KOPT-K1 (cell line): ENCODE measurements at regions not wholly inside any gene's neighbourhood (a gene's known extent, or its start where the extent isn't known, plus 50 kb on each side); places are given as distances from the start of the nearest gene placed in this dataset.
"Not testable (repeated sequence)": the region's sequence is repeated elsewhere in the genome, so short reads cannot be mapped to it uniquely, and the experiment has no call there.

ENCODE experiments used
- H3K27ac ChIP-seq: fragments of 200-600 bp; sonication (generic); 2 replicates; pipeline ENCODE4 v1.5.1; 2016; ENCODE audit warnings: antibody characterized with exemption, mild to moderate bottlenecking, low read depth, low read length; ENCODE audit not compliant: poor library complexity, severe bottlenecking
- H3K36me3 ChIP-seq: fragments of 200-600 bp; sonication (generic); 2 replicates; pipeline ENCODE4 v1.5.1; 2017; ENCODE audit warnings: antibody characterized with exemption, mild to moderate bottlenecking, low read length, moderate library complexity; ENCODE audit not compliant: insufficient read depth
- H3K9me3 ChIP-seq: fragments of 200-600 bp; sonication (generic); 2 replicates; pipeline ENCODE4 v1.5.1; 2017; ENCODE audit warnings: antibody characterized with exemption, low read length, mild to moderate bottlenecking; ENCODE audit not compliant: insufficient read depth, poor library complexity, severe bottlenecking

DNA sequence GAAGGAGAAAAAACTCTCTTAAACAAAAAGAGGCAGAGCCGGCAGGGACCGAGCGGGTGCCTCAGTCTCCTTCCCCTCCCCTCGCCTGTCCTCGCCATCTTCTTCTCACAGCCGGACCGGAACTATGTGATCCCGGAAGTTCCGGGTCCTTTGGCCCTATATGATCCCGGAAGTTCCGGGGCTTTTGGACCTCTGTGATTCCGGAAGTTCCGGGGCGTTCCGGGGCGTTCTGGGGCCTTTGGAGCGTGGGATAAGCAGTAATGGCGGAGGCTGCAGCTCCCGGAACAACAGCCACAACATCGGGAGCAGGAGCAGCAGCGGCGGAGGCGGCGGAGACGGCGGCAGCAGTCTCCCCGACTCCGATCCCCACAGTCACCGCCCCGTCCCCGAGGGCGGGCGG, 98.9 kb upstream of the MED14 start:
- Histone ChIP-seq H3K36me3 (no peaks in the 10 kb centered on the region), H3K27ac (no peak overlapping the region), H3K9me3 (no peaks in the 10 kb centered on the region)

DNA sequence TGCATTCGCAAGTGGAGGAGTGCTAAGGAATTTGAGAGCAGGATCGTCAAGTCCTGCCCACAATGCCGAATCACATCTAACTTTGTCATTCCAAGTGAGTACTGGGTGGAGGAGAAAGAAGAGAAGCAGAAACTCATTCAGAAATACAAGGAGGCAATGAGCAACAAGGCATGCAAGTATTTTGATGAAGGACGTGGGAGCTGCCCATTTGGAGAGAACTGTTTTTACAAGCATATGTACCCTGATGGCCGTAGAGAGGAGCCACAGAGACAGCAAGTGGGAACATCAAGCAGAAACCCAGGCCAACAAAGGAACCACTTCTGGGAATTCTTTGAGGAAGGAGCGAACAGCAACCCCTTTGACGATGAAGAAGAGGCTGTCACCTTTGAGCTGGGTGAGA, 100.2 kb upstream of the MED14 start:
- H3K9me3 ChIP-seq: peaks cover 4% of the 10 kb centered on the region
- no peaks in the 10 kb centered on the region for H3K36me3 ChIP-seq

DNA sequence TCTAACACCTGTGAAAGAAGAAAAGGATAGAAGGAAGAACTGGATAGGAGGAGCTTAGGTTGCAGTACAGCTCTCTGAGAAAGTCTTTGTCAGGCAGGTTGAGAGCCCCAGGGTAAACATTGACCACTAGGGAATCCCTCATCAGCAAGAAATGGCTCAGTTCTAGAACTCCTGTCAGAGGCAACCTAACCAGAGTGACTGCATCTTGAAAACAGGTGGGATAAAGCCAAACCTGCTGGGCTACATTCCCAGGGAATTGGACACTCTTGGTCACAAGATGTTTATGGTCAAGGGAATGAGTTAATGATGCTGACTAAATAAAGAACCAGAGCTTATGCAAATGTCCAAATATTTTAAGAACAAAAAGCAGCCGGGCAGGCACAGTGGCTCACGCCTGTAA, 108.3 kb upstream of the MED14 start:
- Histone ChIP-seq H3K27ac (no peak overlapping the region), H3K36me3 (no peaks in the 10 kb centered on the region), H3K9me3 (peaks cover 22% of the 10 kb centered on the region)

More for the DNA sequence above, 100.2 kb upstream of the MED14 start:
- no peak overlapping the region for H3K27ac ChIP-seq

DNA sequence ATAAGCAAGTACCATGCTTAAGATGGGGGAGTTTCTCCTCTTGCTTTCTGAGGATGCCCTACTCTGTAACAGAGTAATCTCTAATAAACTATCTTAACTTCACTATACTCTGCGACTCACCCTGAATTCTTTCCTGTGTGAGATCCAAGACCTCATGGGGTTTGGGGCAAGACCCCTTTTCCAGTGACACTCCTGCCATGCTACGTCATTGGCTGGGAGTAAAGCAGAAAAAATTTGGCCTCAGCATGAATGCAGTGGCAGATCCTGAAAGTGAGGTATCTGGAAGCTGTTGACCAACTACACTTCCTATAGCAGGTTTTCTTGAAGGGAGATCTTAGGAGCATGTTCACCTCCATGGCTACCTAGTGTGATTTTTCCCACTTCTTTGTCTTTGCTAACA, 109.1 kb upstream of the MED14 start:
- H3K27ac ChIP-seq: no peak overlapping the region
- no peaks in the 10 kb centered on the region for H3K36me3 ChIP-seq
- peaks cover 22% of the 10 kb centered on the region for H3K9me3 ChIP-seq

DNA sequence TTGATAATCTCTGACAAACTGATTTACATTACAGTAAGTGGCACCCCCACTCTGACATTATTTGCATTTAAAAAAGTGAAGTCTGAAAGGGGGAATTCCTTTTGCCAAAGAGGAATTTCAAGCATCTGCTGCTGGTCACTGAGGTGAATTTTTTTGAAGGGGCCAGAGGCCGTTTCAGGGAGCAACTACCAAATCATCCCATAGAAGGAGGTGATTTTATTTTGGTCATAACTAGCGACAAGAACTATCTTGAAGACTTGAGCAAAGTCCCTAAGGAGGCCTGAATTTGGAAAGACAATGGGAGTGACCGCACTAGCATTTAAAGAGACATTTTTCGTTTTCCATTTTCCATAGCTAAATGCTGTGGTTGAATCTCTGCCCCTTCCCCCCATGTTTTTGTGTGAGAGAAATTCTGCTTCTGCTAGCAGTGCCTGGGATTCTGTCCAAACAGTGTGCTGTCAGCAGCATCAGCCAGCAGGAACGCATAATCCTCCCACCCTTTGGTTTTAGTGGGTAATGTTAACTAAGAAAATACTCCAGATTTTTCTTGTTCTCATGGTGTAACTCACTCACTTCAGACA, 110.1 kb upstream of the MED14 start:
- no peaks in the 10 kb centered on the region for H3K36me3 ChIP-seq
- peaks cover 18% of the 10 kb centered on the region for H3K9me3 ChIP-seq
- H3K27ac ChIP-seq: no peak overlapping the region

DNA sequence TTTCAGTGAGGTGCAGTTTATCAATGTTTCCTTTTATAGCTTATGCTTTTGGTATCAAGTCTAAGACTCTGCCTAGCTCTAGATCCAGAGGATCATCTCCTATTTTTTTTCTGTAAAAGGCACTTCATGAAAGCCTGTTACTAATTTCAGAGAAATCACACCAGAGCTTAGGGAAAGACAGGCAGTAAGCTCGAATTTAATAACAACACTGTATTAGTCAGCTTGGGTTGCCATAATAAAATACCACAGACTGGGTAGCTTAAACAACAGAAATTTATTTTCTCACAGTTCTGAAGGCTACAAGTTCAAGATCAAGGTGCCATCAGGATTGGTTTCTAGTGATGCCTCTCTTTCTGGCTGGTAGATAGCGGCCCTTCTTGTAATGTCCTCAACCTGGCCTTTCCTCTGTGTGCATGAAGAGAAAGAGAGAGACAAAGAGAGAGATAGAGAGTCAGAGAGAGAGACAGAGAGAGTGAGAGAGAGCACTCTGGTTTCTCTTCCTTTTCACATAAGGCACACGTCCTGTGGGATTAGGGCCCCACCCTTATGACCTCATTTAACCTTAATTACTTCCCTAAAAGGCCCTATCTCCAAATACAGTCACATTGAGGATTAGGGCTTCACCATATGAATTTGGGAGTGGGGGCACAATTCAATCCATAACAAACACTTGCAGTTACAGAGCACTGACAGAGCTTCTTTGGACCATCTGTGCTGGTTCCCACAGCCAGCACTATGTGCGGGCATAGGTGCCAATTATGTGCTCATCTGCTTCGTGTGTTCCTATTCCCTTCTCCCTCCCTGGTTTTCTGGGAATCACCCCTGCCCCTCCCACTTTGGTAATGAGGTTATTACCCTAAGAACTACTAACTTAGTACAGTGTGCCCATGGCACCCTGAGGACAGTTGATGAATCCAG, 114.8 kb upstream of the MED14 start:
- Histone ChIP-seq H3K36me3 (no peaks in the 10 kb centered on the region), H3K27ac (no peak overlapping the region), H3K9me3 (no peaks in the 10 kb centered on the region)

DNA sequence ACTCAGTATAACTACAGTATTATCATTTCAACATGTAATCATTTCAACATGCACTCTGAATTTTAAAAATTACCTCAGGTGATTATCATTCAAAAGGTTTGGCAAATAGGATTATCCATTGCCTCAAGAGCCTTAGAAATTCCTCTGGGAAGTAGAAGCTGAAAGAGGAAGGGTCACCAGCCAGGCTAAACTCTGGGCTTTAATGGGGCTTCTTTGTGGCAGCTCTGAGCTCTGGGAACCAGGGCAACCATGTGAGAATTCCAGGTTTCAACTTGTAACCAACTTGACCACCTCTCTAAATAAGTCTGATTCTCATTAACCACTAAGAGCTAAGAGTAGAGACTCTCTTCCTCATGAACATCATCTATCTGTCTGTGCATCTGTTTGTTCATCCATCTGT, 117.2 kb upstream of the MED14 start:
- Histone ChIP-seq H3K9me3 (no peaks in the 10 kb centered on the region), H3K27ac (no peak overlapping the region), H3K36me3 (no peaks in the 10 kb centered on the region)

DNA sequence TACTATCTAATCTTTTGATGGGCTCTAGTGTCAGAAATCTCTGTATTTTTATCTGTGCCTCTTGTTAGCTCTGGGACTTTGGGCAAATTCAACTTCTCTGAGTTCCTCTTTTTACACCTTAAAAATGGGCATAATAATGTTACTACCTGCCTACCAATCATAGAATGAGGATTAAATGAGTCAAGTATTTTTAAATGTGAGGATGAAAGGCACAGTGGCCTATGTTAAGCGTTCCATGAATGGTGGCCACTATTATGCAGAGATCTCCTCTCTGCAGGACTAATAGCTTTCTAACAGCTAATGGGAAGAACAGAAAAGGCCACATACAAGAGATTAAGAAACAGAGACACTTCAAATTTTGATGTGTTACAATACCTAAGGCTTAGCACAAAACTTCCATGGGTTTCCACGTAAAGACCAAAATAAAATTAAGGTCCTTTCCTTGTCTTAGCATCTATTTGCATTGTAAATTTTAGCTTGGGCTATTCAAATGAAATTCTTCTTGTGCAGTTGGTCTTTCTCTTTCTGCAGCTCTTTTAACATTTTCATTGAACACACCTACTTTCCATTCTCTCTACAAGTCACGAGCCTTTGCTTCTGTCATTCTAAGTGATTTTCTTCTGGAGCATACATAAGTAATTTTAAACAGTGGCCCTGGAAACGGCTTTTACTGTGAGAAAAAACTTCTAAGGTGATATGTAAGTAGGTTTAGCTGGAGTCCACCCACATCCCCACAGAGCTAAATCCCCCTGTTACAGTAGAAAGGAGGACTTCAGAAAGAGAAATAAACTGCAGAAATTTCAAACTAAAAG, 117.9 kb upstream of the MED14 start:
- Histone ChIP-seq H3K27ac (no peak overlapping the region), H3K9me3 (no peaks in the 10 kb centered on the region), H3K36me3 (no peaks in the 10 kb centered on the region)

DNA sequence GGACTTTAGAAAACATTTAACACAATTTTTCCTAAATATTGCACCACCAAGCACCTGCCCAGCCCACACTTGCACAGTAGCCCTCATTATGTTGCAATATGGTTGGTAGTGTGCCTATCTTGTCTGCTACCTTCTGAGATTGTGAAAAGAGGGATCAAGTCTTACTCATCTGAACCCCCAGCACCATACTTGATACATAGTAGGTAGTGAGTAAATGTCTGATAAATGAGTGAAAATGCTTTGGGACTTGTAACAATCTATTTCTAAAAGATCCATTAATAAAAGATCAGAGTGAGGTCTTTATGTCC, 118.4 kb upstream of the MED14 start:
- Histone ChIP-seq H3K9me3 (no peaks in the 10 kb centered on the region), H3K27ac (no peak overlapping the region), H3K36me3 (no peaks in the 10 kb centered on the region)

DNA sequence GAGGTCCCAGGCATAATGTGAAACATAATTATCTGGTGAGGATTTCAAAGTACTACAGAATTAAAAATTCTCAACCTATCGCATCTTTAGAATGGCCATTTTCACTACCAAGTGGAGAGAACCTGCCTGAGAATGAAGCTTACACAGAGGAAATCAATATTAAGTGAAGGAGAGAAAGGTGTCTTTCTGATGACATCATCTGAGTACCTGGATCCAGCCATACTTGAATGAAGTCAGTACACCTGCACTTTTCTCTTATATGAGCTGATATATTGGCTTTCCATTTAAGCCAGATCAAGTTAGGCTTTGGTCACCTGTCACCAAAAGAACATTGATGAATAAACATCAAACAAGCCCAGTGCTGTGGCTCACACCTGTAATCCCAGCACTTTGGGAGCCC, 118.9 kb upstream of the MED14 start:
- Histone ChIP-seq H3K36me3 (no peaks in the 10 kb centered on the region), H3K9me3 (no peaks in the 10 kb centered on the region), H3K27ac (no peak overlapping the region)

DNA sequence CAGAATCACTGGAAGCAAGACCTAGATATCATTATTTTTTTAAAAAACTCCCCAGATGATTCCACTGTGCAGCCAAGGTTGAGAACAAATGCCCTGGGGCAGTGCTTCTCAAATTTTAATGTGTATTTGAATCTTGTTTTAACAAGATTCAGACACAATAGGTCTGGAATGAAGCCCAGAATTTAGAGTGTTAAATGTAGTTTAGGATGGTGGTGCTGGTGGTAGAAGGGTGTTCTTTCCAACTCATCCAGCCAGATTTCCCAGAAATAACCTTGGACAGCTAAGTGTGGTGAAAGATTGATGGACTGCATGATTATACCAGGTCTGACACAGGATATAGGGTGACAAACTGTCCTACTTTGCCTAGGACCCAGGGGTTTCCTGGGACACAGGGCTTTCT, 120.1 kb upstream of the MED14 start:
- H3K36me3 ChIP-seq: no peaks in the 10 kb centered on the region
- no peak overlapping the region for H3K27ac ChIP-seq

DNA sequence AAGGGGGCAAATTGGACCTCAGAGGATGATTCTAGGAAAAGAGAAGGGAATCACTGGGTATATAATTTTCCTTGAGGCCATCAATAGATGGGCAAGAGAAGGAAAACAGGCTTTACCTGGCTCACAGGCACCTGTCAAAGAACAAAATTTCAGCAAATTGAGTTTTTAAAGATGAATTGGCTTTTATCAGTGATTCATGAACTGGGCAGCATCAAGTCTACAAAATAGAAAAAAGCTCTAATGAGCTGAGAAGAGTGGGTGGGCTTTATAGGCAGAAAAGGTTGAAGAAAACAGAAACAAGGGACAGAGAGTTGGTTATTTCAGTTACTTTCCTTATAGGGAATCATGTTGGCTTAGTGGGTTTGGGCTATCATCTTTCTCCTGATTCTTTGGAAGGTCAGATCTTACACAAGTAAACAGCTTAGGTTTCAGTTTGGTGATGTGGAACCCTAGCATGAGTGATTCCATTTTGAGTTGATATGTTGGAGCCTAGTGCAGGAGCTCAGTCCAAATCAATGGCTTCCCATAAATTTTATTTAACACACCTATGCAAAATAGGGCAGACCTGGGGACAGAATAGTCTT, 120.7 kb upstream of the MED14 start:
- Histone ChIP-seq H3K27ac (no peak overlapping the region), H3K9me3 (peaks cover 6% of the 10 kb centered on the region), H3K36me3 (no peaks in the 10 kb centered on the region)

More for the DNA sequence above, 120.1 kb upstream of the MED14 start:
- peaks cover under 1% of the 10 kb centered on the region for H3K9me3 ChIP-seq

DNA sequence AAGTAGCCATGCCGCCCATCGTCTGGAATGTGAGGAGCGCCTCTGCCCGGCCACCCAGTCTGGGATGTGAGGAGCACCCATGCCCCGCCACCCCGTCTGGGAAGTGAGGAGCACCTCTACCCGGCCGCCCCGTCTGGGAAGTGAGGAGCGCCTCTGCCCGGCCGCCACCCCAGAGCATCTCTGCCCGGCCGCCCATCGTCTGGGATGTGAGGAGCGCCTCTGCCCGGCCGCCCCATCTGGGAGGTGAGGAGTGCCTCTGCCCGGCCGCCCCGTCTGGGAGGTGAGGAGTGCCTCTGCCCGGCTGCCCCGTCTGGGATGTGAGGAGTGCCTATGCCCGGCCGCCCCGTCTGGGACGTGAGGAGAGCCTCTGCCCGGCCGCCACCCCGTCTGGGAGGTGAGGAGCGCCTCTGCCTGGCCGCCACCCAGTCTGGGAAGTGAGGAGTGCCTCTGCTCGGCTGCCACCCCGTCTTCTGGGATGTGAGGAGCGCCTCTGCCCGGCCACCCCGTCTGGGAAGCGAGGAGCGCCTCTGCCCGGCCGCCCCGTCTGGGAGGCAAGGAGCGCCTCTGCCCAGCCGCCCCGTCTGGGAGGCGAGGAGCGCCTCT, 126.7 kb upstream of the MED14 start:
- H3K36me3 ChIP-seq, H3K27ac ChIP-seq: not testable (repeated sequence)
- H3K9me3 ChIP-seq: peaks cover 14% of the 10 kb centered on the region

DNA sequence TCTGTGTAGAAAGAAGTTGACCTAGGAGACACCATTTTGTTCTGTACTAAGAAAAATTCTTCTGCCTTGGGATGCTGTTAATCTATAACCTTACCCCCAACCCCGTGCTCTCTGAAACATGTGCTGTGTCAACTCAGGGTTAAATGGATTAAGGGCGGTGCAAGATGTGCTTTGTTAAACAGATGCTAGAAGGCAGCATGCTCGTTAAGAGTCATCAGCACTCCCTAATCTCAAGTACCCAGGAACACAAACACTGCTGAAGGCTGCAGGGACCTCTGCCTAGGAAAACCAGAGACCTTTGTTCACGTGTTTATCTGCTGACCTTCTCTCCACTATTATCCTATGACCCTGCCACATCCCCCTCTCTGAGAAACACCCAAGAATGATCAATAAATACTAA, 127.9 kb upstream of the MED14 start:
- peaks cover 14% of the 10 kb centered on the region for H3K9me3 ChIP-seq
- not testable (repeated sequence) for H3K27ac ChIP-seq

DNA sequence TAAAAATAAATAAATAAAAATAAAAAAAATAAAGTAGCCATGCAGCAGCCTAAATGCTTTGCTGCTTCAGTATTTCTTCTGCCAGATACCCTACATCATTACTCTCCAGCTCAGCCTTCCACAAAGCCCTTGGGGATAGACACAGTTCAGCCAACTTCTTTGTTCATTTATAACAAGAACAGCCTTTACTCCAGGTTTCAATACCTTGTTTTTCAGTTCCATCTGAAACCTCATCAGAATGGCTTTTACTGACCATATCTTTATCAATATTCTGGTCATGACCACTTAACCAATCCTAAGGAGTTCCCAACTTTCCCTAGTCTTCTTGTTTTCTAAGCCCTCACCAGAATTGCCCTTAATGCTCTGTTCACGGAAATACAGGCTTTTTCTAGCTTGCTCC, 128.3 kb upstream of the MED14 start:
- Histone ChIP-seq H3K9me3 (peaks cover 14% of the 10 kb centered on the region), H3K36me3 (no peaks in the 10 kb centered on the region), H3K27ac (no peak overlapping the region)

More for the DNA sequence above, 127.9 kb upstream of the MED14 start:
- H3K36me3 ChIP-seq: not testable (repeated sequence)
